ENCODE measurements at regions not wholly inside any gene's neighbourhood (a gene's known extent, or its start where the extent isn't known, plus 50 kb on each side); places are given as distances from the start of the nearest gene placed in this dataset.

DNA sequence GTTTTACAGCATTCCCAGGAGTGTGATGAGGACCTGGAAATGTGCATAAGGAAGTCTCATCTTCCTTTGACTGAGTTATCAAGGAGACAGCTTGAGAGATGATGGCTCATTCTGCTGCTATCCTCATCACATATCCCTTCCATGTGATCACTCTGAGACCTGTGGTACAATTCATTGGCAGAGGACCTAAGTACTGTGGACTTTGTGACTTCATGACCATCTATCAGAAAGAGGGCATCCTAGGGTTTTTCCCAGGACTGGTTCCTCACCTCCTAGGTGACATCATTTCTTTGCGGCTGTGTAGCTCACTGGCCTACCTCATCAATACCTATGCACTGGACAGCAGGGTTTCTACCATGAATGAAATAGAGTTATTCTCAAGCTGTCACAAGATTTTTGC lies 172.1 kb upstream of the PLEKHG7 start:
- DNase-seq (ENCODE audit: low read depth) = no peak

DNA sequence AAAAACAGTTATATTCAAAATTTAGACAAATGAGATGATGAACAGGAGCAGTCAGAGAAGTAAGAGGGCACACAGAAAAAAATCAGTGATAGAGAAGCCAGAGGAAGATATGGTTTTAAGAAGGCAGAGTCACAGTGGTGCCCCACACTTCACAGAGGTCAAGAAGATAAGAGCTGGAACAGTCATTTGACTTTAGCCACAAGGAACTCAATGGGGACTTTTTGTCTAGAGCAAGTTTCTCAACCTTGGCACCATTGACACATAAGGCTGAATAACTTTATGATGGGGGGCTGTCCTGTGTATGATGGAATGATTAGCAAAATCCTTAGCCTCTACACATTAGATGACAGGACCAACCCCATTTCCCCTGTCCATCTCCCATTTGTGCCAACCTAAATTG lies 172.8 kb upstream of the PLEKHG7 start:
- DNase-seq (ENCODE audit: low read depth) = no peak

DNA sequence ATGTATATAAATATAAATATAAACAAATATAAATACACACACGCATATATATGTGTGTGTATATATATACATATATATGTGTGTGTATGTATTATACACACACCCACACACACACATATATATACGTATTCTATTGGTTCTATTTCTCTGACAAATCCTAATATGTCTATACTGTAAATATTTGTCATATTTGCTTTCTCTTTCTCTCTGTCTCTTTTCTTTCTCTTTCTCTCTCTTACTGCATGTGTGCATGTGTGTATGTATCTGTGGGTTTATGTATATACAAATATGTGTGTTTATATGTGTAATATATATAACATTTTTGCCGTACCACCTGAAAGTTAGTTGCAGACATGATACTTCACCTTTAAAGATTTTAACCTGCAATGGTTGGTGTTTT lies 174.2 kb upstream of the PLEKHG7 start:
- DNase-seq (ENCODE audit: low read depth) = no peak

DNA sequence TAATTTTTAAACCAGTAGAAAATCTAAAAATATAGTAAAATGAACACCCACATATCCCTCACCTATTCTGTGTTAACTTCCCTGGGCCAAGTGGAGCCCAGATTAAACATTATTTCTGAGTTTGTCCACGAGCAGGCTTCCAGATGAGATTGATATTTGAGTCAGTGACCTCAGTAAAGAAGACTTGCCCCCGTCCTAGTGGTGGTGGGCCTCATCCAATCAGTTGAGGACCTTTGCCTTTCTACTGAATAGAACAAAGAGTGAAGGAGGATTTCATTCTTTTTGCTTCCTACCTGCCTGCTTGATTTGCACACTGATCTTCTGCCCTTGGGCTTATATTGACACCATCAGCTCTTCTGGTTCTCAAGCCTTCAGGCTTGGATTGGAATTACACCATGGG lies 174.7 kb upstream of the PLEKHG7 start:
- no peak for DNase-seq (ENCODE audit: low read depth)

DNA sequence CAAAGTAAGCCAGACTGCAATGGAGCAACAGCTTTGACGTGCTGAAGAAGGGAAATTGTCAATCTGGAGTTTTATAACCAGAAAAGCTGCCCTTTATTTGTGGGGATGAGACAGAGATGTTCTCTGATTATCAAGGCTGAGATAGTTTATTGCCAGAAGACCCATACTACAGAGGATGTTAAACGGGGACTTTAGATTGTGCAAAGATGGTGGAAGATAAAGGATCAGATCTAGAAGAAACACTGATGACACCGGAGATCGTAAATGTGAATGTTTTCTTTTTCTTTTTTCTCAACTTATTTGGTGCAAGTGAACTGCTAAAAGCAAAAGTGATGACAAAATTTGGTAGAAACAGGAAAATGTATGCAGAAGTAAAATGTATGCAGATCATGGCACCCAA lies 178.3 kb upstream of the PLEKHG7 start:
- no peak for DNase-seq (ENCODE audit: low read depth)

DNA sequence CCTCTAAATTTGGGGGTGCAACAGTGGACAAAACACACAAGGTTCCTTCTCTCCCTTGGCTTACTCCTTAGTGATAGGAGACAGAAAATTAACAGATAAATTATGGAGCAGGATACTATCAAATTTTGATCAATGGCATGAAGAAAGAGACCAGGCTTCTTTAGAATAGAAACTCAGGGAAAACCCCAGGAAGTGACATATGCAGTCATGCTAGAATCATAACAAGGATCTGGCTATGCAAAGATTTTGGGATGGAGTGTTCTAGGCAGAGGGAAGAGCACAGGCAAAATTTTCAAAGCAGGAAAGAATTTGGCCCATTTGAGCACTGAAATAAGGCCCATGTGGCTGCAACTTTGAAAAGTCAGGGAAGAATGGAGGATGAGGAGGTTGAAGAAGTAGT lies 182.3 kb upstream of the PLEKHG7 start:
- no peak for DNase-seq (ENCODE audit: low read depth)

DNA sequence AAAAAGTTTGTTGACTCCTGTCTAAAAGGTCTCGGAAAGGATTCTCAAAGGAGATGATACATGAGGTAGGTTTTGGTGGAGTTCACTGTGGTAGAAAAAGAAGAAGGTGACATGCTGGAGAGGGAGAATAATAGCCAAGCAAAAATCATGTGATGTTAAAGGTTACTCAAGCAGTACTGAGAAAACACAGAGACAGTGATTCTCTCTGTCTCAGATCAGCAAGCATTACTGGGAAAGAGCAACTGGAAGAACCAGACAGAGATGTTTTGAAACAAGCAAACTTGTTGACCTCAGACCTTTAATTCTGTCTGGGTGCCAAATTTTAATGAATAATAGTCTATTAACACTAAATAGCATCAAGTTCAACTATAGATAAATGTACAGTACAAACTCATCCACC lies 183.5 kb upstream of the PLEKHG7 start:
- DNase-seq (ENCODE audit: low read depth) = no peak

DNA sequence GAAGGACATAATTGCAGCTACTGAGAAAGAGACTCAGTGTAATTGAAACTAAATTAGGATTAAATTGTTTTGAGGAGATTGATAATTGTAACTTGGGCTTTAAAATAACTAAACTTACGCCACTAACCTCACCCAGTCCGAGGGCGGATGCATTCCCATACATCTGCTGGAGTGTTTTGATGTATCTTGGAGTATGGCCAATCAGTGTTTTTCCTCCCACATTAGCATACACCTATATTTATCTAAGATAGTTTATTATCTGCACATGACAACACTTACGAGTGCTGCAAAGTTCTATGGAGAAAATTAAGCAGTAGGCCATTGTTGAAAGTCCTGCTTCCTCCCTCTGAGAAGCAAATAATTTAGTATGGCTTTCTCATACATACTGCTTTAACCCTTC lies 184.7 kb upstream of the PLEKHG7 start:
- DNase-seq (ENCODE audit: low read depth) = no peak

DNA sequence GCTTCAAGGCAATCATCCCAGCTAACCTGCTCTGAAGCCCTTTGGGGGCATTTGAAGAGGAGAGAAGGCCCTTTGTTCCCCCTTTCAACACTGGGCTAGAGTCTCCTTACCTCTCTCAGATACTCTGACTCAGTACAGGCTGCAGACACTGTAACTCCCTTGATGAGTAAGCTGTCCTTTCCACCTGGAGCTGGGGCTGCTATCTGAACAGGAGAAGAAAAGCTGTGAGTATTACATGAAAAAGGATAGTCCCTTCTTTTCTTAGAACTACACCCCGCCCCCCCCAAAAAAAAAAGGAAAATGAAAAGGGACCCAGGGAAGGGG lies 186.6 kb upstream of the PLEKHG7 start:
- DNase-seq (ENCODE audit: low read depth) = no peak

DNA sequence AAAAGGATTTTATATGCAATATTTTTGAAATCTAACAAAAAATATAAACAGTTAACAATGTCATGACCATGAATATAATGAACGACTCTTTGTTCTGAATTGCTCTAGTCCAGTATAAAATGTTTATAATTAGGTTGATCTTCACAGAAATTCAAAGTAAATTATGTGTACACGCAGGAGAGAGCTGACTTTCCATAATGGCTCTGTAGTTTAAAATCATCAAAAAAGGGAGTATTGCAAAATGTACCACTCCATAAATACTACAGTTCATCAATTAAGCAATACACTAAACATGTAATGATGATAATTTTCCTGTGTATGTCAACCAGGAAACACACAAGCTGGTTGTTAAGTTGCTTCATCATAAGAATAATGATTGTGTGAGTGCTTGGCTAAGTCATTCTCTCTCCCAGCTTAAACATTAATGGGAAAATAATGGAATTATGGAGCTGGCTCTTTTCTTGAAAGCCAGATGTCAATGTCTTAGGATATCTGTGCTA lies 189.5 kb upstream of the PLEKHG7 start:
- no peak for DNase-seq (ENCODE audit: low read depth)

DNA sequence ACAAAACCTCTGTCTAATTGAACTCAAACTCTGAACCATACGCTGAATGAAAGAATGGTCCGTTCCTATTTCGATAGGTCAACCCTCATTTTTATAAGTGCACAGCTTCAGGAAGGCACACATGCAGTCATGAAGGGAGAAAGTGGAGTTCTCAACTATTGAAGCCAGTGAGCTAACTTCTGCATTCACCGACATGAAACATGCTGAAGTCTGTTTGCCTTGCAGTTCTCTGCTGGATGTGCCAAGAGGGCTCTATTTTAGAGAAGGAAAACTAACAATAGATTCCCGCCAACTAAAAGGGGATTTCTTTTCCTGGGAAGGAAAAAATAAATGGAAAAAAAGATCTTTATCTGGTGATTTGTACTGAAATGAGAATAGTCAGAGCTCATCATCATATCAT lies 191.0 kb upstream of the PLEKHG7 start:
- no peak for DNase-seq (ENCODE audit: low read depth)

DNA sequence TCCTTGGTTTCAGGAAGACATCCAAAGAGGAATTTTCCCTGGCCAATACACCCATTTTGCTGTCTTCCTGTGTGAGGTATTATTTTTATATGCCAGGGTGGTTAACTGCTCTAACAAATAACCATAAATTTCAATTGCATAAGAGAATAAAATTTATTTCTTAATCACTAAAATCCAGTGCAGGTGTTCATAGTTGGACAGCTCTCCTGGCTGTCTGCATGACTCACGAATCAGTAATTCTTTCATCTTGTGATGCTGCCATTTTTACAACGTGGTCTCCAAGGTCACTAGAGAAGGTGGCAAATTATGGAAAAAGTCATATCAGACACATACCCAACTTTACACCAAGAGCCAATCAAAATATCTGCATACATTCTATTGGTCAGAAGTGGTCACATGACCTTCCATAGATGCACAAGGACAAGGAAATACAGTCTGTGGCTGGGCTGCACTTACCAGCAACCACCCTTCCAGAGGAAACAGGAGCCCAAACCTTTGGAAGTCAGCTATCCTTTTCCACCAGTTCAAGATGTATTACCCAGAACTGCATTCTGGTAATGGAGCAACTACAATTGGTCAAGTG lies 193.5 kb upstream of the PLEKHG7 start:
- DNase-seq (ENCODE audit: low read depth) = no peak

DNA sequence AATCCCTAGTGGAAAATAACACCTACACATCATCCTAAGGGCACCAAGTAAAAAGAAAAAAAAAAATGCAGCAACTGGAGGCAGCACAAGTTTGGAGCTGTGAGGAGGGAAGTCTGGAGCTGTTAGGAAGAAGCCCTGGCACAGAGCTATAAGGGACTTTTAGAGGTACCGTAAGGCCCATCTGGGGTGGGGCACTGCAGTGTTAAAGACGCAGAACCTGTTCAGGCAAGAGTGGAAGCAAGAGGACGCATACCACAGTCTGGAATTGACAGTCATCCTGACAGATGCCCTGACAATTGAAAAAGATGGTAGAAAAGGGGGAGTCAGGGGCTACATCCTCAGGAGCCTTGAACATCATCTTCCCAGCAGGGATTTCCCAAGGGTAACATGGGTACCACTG lies 195.9 kb upstream of the PLEKHG7 start:
- DNase-seq (ENCODE audit: low read depth) = no peak

DNA sequence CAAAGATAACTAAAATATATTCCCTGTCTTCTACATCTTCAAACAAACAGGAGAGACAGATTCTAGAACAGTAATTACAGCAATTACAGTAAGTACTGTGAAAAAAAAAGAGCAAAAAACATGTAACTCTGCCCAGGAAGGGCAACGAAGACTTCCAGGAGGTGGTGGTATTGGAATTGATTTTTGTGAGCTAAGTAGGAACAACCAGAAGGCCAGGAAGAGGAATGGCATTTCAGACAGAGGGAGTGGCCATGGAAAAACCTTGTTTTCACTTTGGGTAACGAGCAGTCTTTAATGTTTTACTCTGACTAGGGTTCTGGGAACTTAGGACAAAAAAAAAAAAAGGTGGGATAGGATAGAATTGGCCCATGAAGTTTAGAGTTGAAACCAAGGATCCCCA lies 196.3 kb upstream of the PLEKHG7 start:
- DNase-seq (ENCODE audit: low read depth) = no peak

DNA sequence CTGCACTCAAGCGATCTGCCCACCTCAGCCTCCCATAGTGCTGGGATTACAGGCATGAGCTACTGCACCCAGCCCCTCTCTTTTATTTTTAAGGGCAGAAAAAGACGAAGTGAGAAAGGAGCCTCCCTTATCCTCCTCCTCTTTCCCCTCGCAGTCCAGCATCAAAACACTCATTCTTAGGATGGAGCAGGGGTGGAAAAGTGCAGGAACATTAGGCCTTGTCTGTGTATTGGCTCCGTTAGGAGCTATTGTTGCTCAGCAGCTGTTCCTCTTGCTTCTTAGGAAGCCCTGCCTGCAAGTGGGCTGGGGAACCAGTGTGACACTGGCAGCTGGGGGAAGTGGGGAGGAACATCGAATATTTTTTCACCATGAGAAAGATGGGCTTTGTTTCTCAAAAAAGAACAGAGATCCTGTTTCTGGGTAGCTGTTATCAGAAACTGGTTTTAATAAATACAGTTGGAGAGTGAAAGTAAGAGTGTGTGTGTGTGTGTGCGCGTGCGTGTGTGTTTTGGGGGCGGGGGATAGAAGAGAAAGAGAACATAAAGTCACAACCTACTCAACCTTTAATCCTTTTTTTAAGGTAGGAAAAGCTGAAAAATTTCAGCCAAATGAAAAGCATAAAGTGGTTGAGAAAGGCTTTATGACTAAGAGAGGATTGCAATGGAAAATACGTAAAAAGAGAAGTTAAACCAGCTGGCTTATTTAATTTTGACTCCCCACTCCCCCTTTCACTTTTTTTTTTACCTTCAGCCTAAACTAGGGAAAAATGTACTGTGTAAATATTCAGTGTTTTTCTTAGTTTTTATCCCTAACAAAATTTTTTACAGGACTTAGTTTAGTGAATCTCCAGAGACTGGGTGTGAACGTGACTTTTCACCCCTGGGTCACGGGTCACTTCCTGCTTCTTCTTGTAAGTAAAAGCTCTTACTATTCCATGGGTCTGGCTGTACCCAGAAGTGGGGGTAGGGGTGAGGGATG lies 197.2 kb upstream of the PLEKHG7 start:
- no peak for DNase-seq (ENCODE audit: low read depth)

DNA sequence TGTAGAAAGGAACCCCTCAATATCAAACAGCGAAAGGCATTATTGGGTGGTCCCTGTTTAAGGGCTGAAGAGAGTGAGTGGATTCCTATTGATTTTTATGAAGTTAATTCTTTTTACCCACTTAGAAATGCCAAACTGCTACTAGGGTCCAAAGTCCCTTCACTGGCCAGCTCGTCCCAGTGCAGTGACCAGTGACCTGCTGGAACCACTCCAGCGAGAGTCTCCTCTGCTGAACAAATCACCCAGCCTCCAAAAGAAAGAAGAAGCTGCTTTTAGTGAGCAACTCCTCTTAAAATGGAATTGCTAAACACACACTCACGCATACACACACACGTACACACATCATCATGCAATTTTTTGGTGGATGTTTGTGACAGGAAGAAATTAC lies 198.2 kb upstream of the PLEKHG7 start:
- no peak for DNase-seq (ENCODE audit: low read depth)

DNA sequence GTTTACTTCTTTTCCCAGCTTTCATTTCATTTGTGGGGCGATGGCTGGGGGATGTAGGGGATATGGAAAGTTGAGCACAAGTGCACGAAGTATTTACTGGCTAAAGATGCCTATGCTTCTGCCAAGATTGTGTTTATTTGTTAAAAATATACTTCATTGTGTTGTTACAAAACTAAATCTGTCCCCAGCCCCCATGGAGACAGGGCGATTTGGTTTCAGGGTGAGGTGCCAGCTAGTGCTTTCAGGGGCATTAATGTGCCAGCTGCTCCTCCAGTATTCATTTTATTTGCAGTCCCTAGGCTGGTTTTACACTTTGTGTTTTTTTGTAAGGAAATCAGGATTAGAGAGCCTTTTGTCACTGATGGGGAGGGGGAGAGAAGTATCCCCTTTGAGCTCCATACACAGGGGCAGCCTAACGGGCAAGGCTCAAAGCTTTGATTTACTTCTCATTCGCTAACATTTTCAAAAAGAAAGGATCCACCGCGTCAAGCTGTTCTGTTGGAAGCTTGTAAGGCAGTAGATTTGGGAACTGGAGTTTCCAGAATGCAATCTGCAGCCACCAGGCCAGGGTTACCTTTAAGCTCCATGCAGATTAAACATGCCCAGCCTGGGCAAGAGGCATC lies 198.7 kb upstream of the PLEKHG7 start:
- no peak for DNase-seq (ENCODE audit: low read depth)

DNA sequence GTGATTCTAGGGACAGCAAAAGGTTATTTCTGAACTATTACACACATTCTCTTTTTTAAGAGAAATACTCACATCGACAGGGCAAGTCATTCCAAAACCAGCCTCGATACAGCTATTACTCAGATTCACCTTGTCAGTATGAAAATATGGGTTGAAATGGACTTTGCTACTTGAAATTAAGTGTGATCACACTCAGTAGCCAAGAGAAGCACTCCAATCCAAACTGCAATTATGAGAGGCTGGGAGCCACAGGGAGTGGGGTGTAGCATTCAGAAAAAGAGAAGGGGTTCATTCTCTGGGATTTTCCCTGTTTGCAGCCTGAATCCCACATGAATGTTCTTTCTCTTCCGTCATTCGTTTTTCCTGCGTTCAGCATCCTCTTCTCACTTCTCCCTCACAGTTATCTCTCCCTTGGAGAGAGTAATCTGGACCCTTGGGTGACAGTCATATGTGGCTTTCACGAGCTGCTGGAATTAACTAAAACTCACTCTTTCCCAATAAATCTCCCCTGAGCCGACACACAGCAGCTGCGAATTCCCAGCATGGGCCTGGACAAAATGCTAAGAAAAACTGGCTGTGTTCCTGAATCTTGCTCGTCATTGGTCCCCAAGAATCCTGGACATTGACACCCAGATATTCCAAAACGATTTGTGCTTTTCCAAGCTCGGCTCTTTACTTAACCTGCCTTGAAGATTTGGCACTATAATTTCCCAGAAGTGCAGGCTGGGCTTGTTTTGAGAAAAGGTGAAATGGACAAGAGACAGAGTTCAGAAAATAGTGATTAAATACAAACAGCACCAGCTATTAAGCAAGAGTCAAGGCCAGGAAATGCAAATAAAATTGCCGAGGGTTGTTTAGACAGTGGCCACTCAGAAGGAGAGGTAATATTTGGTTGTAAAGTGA lies 199.5 kb upstream of the PLEKHG7 start:
- no peak for DNase-seq (ENCODE audit: low read depth)

DNA sequence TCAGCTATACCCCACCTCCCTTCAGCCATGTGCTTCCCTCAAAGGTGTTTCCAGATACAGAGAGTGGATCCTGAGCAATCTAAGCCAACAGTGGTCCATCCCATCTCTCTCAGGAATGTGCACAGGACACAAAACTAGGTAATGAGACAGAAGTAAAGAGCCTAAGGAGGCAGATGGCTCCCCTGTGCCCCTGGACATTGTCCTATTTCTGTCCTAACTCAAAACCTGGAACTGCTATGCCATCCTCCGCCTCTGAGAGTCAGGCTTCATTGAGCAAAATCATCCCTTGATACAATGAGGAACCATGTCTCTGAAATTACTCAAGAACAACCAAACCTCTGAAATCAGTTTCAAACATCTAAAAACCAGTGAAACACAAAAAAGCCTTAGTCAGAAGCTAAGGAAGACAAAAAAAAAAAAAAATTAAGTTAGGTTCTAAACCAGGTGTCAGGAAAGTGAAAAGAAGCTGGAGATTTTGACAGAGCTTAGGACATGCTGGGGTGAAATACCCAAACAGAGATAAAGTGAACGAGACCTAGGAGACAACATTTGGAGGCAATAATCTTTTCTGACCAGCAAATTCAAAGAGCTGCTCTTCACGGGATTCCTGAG lies 200.3 kb upstream of the PLEKHG7 start:
- DNase-seq (ENCODE audit: low read depth) = no peak

DNA sequence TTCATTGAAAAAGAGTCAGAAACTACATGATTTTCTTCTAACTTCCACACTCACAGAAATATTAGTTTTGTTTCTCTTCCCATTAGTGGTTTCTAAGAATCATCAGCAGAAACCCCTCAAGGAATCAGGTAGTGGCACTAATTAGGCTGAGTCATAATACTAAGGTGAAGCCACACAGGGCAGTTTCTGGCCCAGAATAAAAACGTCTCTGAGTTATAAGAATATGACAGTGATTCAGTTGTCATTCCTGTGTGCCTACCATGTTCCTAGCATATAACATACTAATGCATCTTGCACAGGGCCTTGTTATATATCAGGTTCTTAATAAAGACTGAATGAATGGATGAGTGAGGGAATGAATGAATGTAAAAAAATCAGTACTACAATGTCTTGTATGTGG lies 206.0 kb upstream of the PLEKHG7 start:
- DNase-seq (ENCODE audit: low read depth) = no peak

DNA sequence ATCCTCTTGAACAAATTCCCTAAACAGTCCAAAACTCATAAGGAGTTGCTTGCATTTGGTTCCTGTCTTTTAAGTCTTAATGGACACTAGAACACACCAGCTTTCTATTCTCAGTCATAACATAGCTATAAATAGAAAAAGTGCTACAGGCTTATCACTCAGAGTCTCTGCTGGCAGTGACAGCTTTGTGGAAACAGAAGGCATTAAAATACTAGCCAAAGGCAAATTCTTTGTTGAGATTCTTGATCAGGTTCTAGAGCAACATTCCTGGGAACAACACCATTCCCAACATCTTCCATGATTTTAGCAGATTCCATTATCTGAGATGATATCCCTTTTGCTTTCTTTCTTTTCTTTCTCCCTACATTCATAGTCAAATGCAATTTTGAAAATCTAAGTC lies 207.7 kb upstream of the PLEKHG7 start:
- DNase-seq (ENCODE audit: low read depth) = no peak

DNA sequence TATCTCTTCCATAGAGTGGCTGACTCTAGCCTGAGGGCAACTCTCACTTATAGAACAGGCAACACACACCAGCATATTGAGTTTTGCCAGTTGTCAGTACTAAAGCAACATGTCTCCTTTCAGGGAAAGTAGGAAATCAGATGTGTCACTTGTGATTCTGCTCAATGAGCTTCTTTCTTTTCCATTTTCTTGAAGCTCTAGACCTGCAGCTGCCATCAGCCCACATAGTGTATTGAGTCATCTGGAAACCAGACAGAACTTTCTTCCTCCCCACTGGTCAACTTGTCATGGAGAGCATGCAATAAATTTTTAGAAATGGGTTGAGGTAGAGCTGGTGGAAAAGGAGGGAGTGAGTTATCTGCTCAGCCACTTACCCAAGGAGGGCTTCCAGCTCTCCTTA lies 209.0 kb upstream of the PLEKHG7 start:
- DNase-seq (ENCODE audit: low read depth) = no peak

All from activated T-cell treated with anti-CD3 and anti-CD28 coated beads for 48 hours (primary cell).